ENCODE measurements at regions not wholly inside any gene's neighbourhood (a gene's known extent, or its start where the extent isn't known, plus 50 kb on each side); places are given as distances from the start of the nearest gene placed in this dataset.

- DNase-seq (ENCODE audit: low read depth) = no peak
Observed at GRCh38 chr2:45301307-45302277, 292.3 kb upstream of the SIX2 start.

- no peak for DNase-seq (ENCODE audit: low read depth)
Observed at GRCh38 chr2:45300026-45300750, 290.9 kb upstream of the SIX2 start.

- no peak for DNase-seq (ENCODE audit: low read depth)
Observed at GRCh38 chr2:45299361-45299760, 290.1 kb upstream of the SIX2 start.

DNA sequence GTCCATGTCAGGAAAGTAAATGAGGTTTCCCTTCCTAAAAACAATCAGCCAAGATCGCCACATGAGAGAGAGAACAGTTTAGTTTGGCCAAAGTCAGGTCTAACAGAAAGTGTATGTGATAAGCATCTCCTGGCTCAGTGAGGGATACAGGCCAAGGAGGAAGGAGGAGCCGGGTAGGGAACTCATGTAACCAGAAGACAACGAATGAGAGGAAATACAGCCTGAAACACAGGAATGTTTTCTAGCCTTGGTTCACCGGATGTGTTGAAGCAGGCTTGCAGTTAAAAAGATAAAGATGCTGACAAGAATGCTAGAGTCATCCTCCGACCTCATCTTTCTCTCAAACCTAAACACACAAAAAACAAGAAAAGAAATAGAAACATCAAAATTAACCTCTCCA lies 283.9 kb upstream of the SIX2 start:
- DNase-seq (ENCODE audit: low read depth) = peak; percentile 73

- peak; percentile 63 for DNase-seq (ENCODE audit: low read depth)
Observed at GRCh38 chr2:45291296-45291701, 282.0 kb upstream of the SIX2 start.

DNA sequence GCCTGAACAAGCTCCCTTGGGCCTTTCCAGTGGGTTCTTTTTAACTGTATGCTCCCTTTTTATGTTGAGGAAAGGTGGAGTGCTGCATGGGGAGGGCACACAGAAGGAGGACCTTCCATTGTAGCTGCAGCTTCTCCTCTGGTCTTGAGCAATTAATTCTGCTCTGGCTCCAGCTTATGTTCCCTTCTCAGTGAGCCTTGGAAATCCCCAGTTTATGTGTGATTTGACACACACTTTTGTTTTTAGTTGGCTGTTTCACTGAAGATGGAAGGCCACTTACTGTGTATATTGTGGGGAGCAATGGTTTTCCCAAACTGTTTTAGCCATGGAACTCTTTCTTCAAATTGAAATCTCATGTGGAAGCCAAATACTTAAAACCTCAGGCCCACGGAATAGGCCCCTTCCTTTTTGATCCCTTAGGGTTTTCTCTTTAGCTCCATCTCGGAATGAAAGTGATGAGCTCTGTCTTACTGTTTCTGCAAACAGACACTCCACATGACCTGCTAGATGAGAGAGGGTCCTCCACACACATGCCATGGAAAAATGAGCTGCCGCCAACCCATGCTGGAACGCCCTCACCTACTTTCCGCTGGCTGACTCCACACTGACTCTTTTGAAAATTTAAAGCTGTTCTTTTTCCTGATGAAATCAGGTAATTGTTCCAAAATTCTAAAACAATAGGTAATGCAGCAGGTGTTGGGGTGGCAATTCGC lies 280.9 kb upstream of the SIX2 start:
- DNase-seq (ENCODE audit: low read depth) = no peak

DNA sequence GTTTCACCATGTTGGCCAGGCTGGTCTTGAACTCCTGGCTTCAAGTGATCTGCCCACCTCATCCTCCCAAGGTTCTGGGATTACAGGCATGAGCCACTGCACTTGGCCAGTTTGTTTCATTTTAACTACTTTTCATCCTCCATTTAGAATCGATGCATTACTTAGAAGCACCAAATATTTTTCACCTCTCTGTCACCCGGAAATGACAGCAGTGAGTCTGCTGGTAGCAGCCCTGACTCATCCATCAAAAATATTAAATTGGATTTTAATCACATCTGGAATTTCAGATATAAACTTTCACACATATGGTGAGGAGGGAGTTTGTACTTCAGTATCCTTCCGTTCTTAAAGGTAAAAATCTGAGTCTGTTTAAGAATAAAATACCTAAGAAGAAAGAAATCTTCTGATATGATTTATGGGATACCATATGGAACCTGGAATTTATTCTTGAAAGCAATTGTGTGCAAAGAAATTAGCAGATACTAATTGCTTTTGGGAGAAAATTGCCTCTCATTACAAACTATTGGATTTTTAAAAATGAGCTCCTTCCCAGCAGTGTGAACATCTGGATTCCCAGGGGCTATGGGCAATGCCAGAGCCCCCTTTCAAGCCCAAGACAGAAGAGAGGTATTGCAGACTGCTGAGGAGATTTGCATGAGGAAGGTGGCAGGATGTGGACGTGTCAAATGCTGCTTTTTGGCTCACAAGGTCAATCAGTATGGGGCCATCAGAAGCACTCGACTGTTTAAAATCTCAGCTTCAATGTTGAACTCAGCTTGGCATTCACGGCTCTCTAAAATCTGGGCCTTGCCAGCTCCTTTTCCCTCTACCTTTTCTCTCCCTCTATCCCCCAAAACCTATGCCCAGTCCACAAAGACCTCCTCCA lies 279.5 kb upstream of the SIX2 start:
- DNase-seq (ENCODE audit: low read depth) = peak; percentile 57

DNA sequence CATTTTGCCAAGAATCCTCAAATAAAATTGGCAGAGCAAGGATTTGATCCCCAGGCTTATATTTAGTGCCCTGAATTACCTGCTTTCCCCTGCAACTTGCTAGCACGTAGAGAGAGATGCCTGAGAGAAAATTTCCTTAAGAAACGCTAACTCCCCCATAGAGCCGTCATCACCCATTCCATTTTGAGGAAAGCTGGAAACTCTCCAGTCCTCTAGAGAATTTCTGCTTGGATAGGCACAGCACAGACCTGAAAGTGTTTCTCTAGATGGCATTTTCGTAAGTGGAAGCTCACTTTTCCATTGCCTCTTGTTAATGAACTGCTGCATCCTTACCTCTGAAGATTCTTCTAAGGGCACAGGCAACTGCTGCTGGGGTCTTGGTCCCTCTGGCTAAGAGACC lies 277.8 kb upstream of the SIX2 start:
- DNase-seq (ENCODE audit: low read depth) = no peak

GRCh38 chr2:45285771-45286390 lies 276.6 kb upstream of the SIX2 start:
- no peak for DNase-seq (ENCODE audit: low read depth)

DNA sequence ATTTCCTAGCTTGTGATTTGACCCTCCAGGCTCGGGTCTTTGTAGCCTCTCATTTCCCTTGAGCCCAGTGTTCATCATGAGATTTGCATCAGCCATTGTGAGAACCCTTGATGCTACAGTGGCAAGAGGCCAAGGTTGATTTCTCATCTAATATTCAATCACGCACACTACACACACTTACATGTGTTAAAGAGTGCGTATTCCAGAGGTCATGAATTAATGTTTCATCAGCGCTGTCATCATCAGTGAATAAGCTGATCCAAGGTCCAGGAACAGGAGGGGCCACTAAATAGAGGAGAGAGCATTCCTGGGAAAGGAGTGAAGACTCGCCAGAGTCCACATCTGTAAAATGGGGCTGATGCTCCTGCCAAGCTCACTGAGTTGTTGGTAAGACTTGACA lies 276.1 kb upstream of the SIX2 start:
- DNase-seq (ENCODE audit: low read depth) = no peak

GRCh38 chr2:45284621-45284995 lies 275.4 kb upstream of the SIX2 start:
- DNase-seq (ENCODE audit: low read depth) = no peak

- peak; percentile 85 for DNase-seq (ENCODE audit: low read depth)
Observed at GRCh38 chr2:45283764-45284620, 274.7 kb upstream of the SIX2 start.

DNA sequence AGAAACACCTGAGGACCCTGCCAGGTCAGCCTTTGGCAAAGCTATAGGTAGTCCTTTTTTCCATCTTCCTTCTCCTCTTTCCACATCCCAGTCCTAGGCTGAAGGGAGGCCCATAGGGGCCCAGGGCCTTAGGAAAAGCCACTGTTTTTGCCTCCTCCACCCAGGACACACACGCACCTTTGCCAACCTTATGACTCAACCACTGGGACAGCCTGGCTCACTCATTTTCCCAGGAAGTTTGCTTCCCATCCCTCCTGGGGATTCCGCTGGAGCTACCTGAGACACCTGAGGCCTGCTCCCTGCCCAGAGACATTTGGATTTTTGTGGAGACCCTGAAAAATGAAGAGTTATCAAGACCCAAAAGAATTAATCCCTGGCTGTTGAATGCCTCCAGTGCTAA lies 273.4 kb upstream of the SIX2 start:
- no peak for DNase-seq (ENCODE audit: low read depth)

- no peak for DNase-seq (ENCODE audit: low read depth)
Observed at GRCh38 chr2:45281311-45281710, 272.1 kb upstream of the SIX2 start.

DNA sequence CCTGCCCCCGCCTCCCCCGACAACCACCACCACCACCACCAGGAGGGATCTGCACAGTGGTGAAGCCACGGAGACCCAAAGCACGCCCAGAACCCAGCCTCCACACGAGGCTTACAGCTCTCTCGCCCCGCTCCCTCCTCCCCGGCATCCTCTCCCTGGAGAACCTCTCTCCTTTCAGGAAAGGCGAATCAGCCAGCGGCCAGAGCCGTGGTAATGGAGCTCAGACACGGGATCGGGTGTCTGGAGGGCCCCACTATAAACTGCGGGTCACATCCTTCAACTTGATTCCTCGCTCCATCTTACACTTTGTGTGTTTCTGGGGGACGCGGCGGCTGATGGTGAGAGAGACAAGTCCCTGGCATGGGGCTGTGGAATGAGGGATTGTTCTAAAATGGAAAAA lies 271.5 kb upstream of the SIX2 start:
- DNase-seq (ENCODE audit: low read depth) = no peak

DNA sequence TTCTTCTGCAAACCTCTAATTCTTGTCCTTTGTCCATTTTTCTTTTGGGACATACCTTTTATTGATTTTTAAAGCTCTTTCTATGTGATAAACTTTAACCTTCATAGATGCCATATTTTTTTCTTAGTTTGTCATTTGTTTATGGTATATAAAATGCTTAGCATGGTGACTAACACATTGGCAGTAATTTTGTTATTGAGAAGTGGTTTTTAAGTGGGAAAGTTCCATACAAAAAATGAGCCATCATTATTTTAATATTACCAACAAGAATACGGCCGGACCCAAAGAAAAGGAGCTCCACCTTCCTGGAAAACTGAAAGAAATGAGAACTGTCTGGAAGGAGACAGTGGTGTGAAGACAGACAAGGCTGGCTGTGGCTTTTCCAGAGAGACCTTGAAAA lies 270.1 kb upstream of the SIX2 start:
- DNase-seq (ENCODE audit: low read depth) = no peak

DNA sequence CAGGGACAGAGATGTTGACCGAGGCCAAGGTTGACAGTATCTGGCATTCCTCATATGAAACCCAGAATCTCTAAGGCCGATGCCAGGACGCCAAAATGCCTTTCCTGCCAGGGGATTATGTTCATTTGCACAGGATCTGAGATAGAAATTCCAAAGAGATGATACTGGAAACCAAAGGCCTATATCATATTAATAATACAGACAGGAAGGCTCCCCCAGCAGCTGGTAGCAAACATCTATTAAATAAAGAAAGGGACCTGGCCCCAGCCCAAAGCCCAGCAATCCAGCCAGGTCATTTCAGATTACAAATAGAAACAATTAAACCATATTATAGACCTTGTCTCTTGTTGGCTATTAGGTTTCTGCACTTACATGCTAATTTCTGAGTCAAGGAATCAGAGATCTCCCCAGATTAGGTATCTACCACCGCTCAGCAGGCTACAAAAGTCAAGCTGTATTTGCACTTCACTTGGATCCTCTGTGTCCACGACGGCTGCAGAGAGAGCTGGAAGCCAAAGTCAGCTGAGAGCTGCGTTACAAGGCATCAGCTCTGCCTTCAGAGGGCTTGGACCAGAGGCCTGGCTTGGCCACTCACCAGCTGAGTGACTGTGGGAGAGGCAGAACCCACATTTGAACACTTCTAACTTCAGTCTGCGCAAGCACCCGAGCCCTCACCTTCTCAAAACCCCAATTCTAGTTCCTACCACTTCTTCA lies 269.3 kb upstream of the SIX2 start:
- DNase-seq (ENCODE audit: low read depth) = no peak

DNA sequence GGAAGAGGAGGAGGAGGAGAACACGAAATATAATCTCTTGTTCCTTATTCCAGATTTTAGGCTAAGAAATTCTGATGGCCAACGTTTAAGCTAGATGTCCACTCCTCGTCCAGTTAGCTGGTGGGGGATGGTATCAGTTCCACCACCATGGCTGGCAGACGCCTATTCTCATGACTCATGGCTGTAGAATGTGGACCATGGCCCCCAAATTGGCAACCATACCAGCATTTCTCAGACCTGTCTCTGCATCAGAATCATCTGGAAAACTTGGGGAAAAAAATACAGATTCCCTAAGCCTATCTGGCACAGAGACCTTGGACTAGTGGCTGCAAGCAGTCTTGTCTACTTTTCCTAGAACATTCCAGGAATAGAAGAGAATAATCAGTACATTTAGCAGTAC lies 267.7 kb upstream of the SIX2 start:
- DNase-seq (ENCODE audit: low read depth) = peak; percentile 54

- no peak for DNase-seq (ENCODE audit: low read depth)
Observed at GRCh38 chr2:45275806-45276205, 266.6 kb upstream of the SIX2 start.

All from EH (cell line).